HG03135 (cell line): ENCODE measurements at regions not wholly inside any gene's neighbourhood (a gene's known extent, or its start where the extent isn't known, plus 50 kb on each side); places are given as distances from the start of the nearest gene placed in this dataset.
A peak's percentile ranks its signal among the peaks of the same experiment; 100 is the strongest.
"Not testable (repeated sequence)": the region's sequence is repeated elsewhere in the genome, so short reads cannot be mapped to it uniquely, and the experiment has no call there.

Source experiments
- ATAC-seq: cut with Tn5 transposase; IDR thresholded peaks from one replicate; pipeline ENCODE4 v1.9.1; 2021; ENCODE audit warnings: mild to moderate bottlenecking, moderate library complexity; ENCODE audit not compliant: unreplicated experiment

DNA sequence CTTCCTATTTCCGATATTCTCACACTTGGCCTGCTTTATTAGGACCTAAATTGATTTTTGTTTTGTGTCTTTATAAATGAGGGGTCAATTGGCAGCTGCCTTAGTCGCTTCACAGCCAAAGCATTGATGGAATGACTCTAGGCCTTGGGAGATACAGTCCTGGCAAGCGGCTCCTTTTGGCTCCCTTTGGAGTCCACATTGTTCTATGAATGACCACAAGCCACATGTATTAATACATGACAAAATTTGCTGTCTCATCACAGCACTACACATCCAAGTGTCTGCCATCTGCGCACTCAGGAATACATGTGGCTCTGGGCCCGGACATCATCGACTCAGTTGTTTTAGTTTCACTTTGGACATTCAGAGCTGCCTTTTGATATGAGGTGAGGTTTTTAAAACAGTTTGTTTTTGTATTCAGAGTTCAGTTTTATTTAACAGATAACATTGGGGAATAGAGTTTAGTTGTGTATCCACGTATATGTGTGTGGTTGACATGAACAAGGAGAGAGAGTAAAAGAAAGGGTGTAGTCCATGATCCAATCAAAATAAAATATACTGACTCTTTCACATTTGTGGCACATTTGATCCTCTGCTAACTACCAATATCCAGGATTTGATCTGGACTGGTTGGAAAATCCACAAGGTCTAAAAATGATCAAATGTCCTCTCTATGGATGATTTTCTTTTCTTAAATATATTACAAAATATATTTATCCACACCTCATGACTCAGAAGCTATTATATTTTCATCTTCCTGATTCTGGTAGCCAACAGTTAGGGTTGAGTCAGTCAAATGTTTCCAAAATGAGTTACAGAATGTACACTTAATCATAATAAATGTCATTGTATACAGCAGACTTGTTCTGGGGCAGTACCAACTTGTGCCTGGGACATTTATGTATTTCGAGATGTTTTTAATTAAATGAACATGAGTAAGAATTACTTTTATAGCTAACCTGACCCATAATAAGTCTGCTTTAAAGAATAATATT lies 114.0 kb upstream of the MTAP start:
- no peak for ATAC-seq

DNA sequence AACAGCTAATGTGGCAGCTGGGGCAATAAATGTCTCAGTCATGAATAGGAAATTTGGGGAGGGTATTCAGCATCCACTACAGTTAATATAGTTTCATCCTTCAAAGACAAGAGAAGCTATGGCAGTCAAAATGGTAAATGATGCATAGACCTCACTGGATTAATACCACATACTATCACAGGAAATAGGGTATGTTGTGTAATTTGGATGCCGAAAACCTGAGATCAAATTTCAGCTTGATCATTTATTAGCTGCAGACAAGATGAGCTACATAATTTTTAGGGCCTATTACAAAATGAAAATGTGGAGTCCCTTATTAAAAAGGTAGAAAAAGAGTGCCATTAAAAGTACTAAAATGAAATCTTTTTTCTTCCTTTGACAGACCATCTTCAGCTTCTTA lies 112.6 kb upstream of the MTAP start:
- no peak for ATAC-seq

DNA sequence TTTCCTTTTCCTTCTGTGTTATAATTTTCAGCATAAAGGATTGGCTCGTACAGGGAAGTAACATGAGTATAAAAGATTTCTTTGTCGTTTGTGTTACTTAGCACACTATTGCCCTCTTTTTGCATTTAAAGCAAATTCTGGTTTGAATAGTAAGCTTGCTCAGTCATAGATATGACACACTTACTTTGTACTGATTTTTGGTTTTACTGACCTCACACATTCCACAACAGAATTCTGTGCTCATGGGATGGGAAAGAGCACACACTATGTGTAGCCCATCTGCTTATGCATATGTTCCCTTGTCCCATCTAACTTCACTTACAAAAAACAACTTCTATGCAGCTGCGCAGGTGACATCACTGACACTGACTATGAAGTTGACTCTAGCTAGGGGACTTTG lies 111.9 kb upstream of the MTAP start:
- ATAC-seq: no peak

DNA sequence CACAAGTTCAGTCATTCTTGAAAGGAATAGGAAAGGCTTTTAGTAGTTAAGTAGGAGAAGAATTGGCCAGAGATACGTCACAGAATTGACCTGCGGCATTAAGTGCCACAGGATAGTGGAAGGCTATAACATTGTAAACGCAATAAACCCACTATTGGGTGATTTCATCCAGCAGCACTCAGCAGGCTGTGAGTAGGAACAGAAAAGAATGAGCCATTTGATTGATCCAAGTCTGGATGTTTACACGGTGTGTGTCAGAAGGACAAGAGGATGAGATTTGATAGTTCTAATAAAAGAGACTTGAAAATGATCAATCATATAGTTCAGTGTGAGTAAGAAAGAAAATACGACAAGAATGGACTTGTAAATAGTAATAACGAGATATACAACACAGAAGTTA lies 110.0 kb upstream of the MTAP start:
- ATAC-seq: no peak

DNA sequence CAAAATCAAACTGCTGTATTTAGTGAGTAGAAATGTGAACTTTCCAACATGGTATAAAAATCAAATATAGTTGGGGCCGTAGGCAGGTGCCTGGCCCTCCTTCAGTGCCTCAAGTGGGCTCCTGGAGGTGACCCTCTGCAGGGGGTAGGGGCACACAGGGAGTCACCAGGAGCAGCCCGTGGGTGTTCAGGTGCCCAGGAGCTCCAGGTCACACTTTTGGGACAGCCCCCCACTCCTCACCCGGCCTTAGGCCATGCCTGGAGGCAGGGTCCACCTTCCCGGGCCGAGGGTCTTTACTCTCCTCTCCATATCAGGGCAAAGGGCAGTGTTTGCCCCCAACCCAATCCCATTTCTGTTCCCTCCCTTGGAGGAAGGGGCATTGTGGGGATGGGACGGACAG lies 108.0 kb upstream of the MTAP start:
- no peak for ATAC-seq

DNA sequence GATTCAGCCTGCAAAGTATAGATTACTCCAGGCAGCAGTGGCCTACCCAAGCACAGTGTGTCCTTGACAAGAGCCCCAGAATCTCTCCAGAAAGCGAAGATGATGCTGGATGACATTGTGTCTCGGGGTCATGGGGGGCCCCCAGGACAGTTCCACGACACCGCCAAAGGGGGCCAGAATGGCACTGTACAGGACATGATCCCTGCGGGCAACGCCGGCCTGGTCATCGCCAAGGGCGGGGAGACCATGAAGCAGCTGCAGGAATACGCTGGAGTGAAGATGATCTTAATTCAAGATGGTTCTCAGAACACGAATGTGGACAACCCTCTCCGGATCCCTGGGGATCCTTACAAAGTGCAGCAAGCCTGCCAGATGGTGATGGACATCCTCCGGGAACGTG lies 107.0 kb upstream of the MTAP start:
- ATAC-seq: no peak

DNA sequence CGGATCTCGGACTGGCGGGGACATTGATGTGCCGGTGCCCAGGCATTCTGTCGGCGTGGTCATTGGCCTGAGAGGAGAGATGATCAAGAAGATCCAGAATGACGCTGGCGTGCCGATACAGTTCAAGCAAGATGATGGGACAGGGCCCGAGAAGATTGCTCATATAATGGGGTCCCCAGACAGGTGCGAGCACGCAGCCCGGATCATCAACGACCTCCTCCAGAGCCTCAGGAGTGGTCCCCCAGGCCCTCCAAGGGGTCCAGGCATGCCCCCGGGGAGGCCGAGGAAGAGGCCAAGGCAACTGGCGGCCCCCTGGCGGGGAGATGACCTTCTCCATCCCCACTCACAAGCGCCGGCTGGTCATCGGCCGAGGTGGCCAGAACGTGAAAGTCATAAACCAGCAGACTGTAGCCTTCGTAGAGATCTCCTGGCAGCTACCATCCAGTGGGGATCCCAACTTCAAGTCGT lies 106.5 kb upstream of the MTAP start:
- no peak for ATAC-seq

DNA sequence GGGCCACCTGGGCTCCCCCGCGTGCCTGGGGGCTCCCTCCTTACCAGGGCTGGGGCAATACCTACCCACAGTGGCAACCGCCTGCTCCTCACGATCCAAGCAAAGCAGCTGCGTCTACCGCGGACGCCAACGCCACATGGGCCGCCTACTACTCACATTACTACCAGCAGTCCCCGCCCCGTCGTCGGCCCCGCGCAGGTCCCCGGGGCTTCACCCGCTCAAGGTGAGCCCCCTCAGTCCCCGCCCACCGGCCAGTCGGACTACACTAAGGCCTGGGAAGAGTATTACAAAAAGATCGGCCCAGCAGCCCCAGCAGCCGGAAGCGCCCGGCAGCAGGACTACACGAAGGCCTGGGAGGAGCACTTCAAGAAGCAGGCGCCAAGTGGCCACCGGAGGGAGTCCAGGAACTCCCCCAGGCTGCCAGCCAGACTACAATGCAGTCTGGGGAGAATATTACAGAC lies 106.0 kb upstream of the MTAP start:
- ATAC-seq: no peak

DNA sequence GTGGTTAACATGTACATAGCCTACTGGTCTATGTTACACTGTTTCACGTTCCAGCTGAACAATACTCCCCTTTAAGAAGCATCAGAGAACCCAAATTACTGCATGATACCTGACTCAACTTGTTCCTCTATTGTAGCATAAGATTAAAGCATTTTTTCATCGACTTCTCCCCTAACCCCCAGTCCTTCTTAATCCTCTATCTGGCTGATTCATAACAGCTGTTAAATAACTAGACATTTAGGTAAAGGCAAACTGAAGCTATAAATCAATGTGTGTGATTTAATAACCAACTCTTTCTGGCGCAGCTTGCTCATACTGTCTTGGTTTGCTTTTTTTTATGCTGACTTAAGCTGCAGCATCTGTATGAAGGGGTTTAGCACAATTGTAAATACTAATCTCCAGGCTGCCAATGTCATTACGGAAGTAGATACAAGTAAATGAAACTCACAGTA lies 94.2 kb upstream of the MTAP start:
- ATAC-seq: no peak

DNA sequence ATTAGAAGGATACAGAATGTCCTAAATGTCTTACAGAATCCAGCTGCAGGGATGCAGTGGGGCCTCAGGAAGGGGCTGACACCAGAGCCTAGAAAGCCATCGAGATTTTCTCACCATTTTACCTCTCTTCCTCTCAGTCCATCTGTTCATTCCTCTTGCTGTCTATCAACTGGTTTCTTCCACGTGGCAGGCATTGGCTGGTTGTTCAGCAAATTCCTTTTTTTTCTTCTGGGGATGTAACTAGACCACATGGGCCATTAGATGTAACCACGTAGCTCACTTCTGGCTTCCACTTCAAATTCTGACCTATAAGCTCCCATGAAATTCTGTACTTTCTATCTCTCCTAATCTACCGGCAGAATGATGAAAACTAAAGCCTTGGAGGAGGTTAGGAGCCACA lies 93.6 kb upstream of the MTAP start:
- no peak for ATAC-seq

DNA sequence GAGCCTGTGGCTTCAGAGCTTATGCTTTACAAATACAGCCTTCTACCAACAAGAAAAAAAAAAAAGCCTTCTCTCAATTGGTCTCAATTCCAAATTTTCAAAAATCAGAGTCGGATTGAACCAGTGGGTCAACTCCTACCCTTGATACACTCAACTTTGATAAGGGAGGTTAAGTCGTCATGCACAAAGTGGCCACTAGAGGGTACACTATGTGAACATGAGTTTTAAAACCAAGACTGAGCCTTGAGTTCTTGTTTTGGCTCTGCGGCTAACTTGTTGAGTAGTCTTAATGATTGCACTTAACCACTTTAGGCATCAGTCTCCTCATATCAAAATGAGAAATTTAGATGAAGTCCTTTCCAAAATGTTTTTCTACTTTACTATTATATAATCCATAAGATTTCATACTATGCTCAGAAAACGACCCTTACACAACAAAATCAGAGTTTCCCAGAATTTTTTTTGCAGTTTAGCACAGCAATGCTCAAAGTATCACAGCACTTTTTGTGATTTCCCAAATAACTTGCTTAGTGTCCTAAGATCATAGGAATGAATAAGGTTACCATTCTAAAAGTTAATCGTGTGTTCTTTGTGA lies 92.9 kb upstream of the MTAP start:
- peak; percentile 71 for ATAC-seq

DNA sequence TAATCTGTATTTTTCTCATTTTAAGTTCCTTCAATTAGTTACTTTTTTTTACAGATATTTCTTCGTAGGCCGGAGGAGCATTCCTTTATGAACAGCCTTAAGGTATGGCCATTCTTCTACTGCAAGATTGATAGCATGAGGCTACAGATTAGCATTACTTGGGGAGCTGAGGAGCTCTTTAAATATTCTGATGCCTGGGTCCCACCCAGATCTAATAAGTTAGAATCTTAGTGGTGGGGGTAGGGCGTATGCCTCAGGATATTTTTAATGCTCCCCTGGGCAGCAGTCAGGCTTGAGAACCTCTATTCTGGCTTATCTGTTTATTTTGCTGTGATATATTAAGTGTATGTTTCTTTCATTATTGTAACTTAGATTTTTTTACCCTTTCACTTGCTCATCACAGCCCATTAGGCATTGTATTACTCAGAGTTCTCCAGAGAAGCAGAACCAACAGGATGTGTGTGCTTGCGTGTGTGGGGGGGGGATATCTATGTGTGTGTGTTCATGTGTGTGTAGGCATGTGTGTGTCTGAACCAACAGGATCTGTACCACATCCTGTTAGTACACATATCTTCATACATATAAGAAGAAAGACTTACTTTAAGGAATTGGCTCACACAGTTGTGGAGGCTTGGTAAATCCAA lies 91.8 kb upstream of the MTAP start:
- ATAC-seq: no peak

DNA sequence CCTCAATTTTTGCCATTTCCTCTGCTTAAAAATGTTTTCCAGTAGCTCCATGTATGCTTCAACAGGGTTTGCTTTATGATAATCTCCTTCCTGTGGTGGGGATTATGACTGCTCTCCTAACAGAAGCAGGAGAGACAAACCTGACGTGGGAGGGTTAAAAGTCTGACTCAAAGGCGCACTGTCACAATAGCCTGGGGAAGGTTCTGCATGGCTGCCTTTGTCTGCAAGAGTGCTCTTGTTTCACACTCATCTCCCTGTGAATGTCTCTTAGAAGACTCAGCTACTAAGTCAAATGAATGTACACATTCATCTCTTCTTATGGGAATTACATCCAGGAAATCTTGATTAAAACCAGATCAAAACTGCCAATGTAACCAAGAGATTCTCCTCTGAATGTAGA lies 90.9 kb upstream of the MTAP start:
- ATAC-seq: no peak

DNA sequence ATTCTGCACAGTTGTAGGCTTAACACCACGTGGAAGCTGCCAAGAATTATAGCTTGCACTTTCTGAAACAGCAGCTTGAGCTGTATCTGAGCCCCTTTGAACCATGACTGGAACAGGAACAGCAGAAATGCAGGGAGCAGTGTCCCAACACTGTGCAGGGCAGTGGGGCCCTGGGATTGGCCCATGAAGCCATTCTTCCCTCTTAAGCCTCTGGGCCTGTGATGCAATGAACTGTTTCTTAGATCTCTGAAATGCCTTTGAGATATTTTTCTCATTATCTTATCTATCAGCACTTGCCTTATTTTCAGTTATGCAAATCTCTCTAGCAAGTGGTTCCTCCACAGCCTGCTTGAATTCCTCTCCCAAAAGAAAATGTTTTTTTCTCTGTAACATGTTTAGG lies 87.0 kb upstream of the MTAP start:
- ATAC-seq: no peak

DNA sequence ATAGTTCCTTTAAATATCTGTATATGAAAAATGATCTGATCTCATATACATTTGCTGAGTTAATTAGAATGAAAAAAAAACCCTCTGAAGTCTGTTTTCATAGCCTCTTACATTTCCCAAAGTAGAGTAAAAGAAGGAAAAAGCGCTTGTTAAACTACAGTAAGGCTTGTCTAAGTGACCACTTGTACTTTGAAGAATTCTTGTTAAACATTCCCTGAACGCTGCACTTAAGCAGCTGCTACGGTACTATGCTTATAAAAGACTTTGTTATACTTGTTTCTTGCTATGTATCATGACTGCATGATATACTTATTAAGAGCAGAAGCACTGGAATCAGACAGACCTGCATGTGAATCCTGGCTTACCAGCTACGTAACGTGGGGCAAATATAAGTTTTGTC lies 81.7 kb upstream of the MTAP start:
- ATAC-seq: no peak

DNA sequence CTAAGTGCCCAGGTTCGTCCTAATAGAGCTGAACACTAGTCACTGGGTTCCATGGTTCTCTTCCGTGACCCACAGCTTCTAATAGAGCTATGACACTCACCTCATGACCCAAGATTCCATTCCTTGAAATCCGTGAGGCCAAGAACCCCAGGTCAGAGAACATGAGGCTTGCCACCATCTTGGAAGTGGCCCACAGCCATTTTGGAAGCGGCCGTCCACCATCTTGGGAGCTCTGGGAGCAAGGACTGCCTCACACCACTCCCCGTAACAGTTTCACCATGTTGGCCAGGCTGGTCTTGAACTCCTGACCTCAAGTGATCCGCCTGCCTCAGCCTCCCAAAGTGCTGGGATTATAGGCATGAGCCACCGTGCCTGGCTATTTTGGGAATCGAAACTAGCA lies 75.0 kb upstream of the MTAP start:
- ATAC-seq: not testable (repeated sequence)

DNA sequence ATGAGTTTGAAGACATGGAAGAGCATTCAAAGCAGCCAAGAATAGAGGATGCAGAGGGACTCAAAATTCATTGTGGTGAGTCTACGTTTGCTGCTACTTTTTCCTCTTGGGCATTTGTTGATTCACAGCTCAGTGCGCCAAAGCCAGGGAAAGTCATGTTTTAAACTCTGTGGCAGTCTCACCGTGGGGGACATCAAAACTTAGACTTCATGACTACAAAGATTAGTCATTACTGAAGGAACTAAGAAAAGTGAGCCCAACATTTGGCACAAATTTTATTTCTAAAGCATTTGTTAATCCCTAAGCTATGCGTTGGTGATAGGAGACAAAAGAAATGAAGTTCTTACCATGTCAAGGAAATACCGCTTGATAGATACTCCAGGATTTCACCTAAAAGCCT lies 73.7 kb upstream of the MTAP start:
- no peak for ATAC-seq

DNA sequence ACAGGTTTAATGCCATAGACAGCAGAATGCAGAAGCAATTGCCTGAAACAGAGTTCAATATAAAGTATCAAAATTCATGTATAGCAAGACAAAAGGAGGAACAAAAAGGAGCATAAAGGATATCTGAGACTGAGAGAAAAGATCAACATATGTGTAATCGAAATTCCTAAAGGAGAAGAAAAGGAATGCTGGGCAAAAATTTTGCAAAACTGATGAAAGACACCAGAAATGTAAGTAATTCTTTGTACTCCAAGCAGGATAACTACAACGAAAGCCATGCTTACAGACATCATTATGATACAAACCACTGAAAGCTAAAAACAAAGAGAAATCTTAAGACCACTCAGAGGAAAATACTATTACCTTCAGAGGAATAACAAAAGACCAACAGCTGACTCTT lies 72.8 kb upstream of the MTAP start:
- no peak for ATAC-seq

DNA sequence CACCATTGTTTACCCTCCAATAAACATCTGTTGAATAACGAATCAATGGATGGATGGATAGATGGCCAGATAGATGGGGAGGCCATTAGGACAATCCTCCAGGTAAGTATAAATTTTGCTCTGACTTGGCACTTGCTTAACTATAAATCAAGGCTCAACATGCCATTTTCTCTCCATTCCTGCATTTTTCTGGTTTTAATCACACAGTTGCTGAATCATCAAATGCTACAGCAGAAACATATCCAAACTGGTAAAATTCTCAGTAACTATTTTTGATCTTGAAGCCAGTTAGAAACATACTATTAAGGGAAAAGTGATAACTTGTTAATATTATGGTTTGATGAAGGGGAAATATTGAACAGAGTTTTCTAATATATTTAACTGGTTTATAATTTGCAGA lies 71.5 kb upstream of the MTAP start:
- no peak for ATAC-seq

DNA sequence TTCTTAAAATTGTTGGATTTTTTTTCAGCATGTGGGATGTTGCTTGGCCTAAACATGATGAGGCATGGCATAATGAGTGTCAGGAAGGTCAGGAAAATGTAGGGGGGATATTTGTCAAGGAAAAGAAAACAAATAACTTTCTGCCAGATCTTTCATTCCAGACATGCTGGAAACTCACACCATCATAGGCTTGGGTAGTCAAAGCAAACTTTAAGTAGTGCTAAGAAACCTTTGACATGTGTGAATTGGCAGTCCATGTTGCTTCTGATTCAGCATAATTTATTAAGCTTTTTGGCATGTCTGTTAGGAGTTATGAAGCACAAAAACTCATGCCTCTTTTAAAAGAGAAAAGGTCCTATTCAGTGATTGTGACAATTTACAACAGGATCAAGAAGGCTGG lies 61.3 kb upstream of the MTAP start:
- no peak for ATAC-seq

DNA sequence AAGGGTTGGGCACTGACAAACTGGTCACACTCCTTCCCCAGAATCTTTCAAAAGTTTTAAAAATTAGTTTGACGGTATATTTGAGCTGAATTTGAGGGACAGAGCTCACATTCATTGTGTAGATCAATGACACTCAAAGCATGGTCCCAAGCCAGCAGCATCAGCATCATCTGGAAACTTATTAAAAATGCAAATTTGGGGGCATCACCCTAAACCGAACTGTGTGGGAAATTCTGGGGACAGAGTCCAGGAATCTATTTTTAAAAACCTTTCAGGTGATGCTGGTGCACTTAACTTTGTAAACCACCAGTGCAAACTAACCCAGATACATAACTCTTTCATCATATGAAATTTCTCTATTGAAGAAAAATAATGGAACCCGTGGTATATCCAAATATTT lies 58.1 kb upstream of the MTAP start:
- no peak for ATAC-seq

DNA sequence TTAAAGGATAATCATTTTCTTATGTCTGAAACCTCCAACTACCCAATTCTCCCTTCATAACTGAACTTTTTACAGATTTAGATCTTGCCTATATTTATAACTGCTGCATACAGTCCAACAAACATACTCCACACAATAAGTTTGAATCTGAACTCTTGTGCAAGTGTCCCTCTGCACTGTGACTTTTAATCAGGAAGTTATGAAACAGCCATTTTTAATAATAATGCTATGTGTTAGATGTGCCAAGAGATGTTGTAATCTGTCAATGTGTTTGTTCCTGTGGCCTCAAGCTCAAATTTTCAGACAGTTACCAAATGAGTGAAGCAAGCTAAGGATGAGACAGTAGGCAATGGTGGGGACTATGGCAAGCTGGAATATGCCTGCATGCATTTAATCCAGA lies 57.6 kb upstream of the MTAP start:
- ATAC-seq: no peak
